ENCODE measurements at regions not wholly inside any gene's neighbourhood (a gene's known extent, or its start where the extent isn't known, plus 50 kb on each side); places are given as distances from the start of the nearest gene placed in this dataset.

DNA sequence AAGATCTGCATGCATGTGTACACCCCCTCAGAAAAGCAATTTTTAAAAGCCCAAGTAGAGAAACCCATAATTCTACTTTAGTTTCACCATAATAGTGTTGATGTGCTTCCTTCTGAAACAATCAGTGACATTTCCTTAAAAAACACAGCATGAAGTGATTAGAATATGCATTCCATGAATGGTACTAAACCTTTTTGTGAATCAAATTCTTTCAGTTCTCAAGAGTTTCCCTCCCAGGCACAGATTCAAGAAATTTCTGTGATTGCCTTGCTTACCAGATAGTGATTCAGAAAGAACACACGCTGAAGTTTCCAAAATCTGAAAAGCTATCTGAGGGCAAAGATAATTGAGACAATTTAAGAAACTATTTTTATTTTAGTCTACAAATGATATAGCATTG, 136.4 kb upstream of the ADGRL2 start:
- no peak overlapping the region for H3K4me3 ChIP-seq (ENCODE audit: low read depth, low read length)
- TF ChIP-seq CTCF (conservative IDR thresholded peaks at IDR 0.05; ENCODE audit: low read depth, low read length) = no peak
- no peak for DNase-seq (ENCODE audit: low read depth)

- no peak overlapping the region for H3K4me3 ChIP-seq (ENCODE audit: low read depth, low read length)
- no peak for DNase-seq (ENCODE audit: low read depth)
- no peak for TF ChIP-seq CTCF (conservative IDR thresholded peaks at IDR 0.05; ENCODE audit: low read depth, low read length)
These were observed 137.7 kb upstream of the ADGRL2 start for GRCh38 chr1:81662913-81663526.

DNA sequence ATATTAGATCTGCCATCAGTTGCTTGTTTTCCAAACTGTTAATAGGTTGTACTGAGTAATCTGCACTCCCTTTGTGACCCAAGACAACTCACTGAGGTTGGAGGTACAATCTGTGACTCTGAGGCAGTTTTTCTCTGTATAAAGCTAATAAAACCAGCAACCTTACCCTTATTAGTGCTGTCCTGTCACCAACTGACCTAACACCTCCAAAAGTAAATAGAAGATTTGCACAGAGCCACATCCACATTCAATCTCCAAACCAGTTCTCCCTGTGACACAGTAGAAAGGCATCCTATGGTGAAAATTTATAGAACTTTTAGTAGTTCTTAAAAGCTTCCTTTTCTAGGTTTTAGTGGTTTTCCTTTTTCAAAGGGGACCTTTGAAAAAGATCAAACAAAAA, 140.4 kb upstream of the ADGRL2 start:
- TF ChIP-seq CTCF (conservative IDR thresholded peaks at IDR 0.05; ENCODE audit: low read depth, low read length) = no peak
- no peak overlapping the region for H3K4me3 ChIP-seq (ENCODE audit: low read depth, low read length)
- no peak for DNase-seq (ENCODE audit: low read depth)

DNA sequence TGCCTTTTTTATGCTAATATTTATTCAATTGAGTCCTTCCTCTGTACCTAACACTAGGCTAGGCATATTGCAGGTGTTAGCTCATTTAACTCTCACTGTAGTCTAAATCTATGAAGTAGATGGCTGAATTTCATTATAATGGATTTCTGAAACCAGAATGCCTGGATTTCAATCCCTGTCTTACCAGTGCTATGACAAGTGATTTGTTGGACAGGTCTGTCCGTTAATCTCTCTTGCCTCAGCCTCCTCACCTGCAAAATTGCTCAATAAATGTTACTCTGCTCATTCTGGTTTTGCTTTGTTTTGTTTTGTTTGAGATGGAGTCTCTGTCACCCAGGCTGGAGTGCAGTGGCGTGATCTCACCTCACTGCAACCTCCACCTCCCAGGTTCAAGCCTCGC, 146.1 kb upstream of the ADGRL2 start:
- TF ChIP-seq CTCF (conservative IDR thresholded peaks at IDR 0.05; ENCODE audit: low read depth, low read length) = no peak
- no peak for DNase-seq (ENCODE audit: low read depth)
- no peak overlapping the region for H3K4me3 ChIP-seq (ENCODE audit: low read depth, low read length)

DNA sequence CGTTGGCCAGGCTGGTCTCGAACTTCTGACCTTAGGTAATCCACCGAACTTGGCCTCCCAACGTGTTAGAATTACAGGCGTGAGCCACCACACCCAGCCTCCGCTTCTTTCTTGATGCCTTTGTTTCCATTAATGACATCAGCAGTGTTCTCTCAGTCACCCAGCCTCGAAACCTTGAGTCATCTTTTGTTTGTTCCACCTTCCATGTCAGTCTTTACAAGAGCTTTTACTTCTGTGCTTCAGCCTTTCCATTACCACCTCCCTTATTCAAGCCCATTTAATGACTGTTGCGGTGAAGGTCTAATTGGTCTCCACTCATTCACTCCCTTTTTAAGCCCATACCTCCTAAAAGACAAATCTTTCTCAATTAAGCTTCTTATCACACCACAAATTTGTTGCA, 146.6 kb upstream of the ADGRL2 start:
- DNase-seq (ENCODE audit: low read depth) = no peak
- no peak for TF ChIP-seq CTCF (conservative IDR thresholded peaks at IDR 0.05; ENCODE audit: low read depth, low read length)
- no peak overlapping the region for H3K4me3 ChIP-seq (ENCODE audit: low read depth, low read length)

DNA sequence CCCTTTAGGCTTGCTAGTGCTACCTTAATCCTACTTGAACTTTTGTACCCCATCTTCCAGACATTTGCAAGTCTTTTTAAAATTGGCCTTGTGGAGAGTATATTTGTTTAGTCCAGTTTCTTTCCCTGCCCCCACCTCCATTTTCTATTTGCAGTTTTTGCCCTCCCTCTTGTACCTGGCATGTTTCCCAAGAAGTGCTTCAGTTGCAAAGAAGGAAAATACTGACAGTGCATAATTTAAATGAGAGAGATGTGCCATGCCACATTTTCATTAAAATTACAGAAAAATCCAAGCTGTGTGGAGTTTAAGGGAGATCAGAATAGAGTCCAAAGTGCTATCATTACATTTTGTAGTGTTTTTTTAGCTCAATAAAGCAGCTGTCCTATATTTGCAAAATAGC, 150.0 kb upstream of the ADGRL2 start:
- DNase-seq (ENCODE audit: low read depth) = no peak
- TF ChIP-seq CTCF (conservative IDR thresholded peaks at IDR 0.05; ENCODE audit: low read depth, low read length) = no peak
- no peak overlapping the region for H3K4me3 ChIP-seq (ENCODE audit: low read depth, low read length)

- DNase-seq (ENCODE audit: low read depth) = no peak
- no peak for TF ChIP-seq CTCF (conservative IDR thresholded peaks at IDR 0.05; ENCODE audit: low read depth, low read length)
- H3K4me3 ChIP-seq (ENCODE audit: low read depth, low read length) = no peak overlapping the region
These were observed 164.9 kb upstream of the ADGRL2 start for GRCh38 chr1:81635816-81636215.

Measured in epithelial cell of proximal tubule (primary cell).